OCI-LY1 (cell line): ENCODE measurements at regions not wholly inside any gene's neighbourhood (a gene's known extent, or its start where the extent isn't known, plus 50 kb on each side); places are given as distances from the start of the nearest gene placed in this dataset.

ENCODE experiments used
- H2AFZ ChIP-seq: fragments of 200-600 bp; sonication (generic), shearing (Covaris generic); 2 replicates; pipeline ENCODE4 v1.6.0; 2014; ENCODE audit warnings: antibody characterized with exemption, mild to moderate bottlenecking, low read length
- H3F3A ChIP-seq: fragments of 200-600 bp; sonication (generic), shearing (Covaris generic); 2 replicates; pipeline ENCODE4 v1.6.0; 2014; ENCODE audit warnings: mild to moderate bottlenecking, antibody characterized with exemption, low read length, moderate library complexity; ENCODE audit not compliant: insufficient read depth
- H3K27ac ChIP-seq: fragments of 200-600 bp; sonication (generic); 2 replicates; pipeline ENCODE4 v1.5.1; 2014; ENCODE audit warnings: low read length, mixed run types, mild to moderate bottlenecking, low read depth; ENCODE audit not compliant: poor library complexity, severe bottlenecking
- H3K27me3 ChIP-seq: fragments of 200-600 bp; sonication (generic); 2 replicates; pipeline ENCODE4 v1.6.0; 2014; ENCODE audit warnings: antibody characterized with exemption, mild to moderate bottlenecking, low read length, moderate library complexity; ENCODE audit not compliant: insufficient read depth
- H3K36me3 ChIP-seq: fragments of 200-600 bp; sonication (generic); 2 replicates; pipeline ENCODE4 v1.6.1; 2014; ENCODE audit warnings: mild to moderate bottlenecking, antibody characterized with exemption, low read length, moderate library complexity, mixed read lengths; ENCODE audit not compliant: insufficient read depth
- H3K4me1 ChIP-seq: fragments of 200-600 bp; sonication (generic); 2 replicates; pipeline ENCODE4 v1.5.1; 2014; ENCODE audit warnings: mild to moderate bottlenecking, low read length, moderate library complexity; ENCODE audit not compliant: insufficient read depth, severe bottlenecking
- H3K4me2 ChIP-seq: fragments of 200-600 bp; sonication (generic), shearing (Covaris generic); 2 replicates; pipeline ENCODE4 v1.6.1; 2014; ENCODE audit warnings: low read length
- H3K4me3 ChIP-seq: fragments of 200-600 bp; sonication (generic); 2 replicates; pipeline ENCODE4 v1.5.1; 2014; ENCODE audit warnings: low read length, low read depth, mild to moderate bottlenecking, mixed read lengths; ENCODE audit not compliant: poor library complexity, severe bottlenecking
- H3K79me2 ChIP-seq: fragments of 200-600 bp; shearing (Covaris generic); 2 replicates; pipeline ENCODE4 v1.6.1; 2016; ENCODE audit warnings: mixed run types, low read length, mixed read lengths; ENCODE audit not compliant: insufficient read depth
- H3K9ac ChIP-seq: fragments of 200-600 bp; sonication (generic), shearing (Covaris generic); 2 replicates; pipeline ENCODE4 v1.6.1; 2014; ENCODE audit warnings: mild to moderate bottlenecking, low read length, mixed read lengths
- H3K9me2 ChIP-seq: fragments of 200-600 bp; sonication (generic), shearing (Covaris generic); 2 replicates; pipeline ENCODE4 v1.6.1; 2014; ENCODE audit warnings: low read depth, mild to moderate bottlenecking, low read length, mixed read lengths
- H3K9me3 ChIP-seq: fragments of 200-600 bp; shearing (Covaris generic); 2 replicates; pipeline ENCODE4 v1.6.1; 2014; ENCODE audit warnings: low read length, mixed read lengths
- H4K20me1 ChIP-seq: fragments of 200-600 bp; sonication (generic), shearing (Covaris generic); 2 replicates; pipeline ENCODE4 v1.6.0; 2016; ENCODE audit warnings: mild to moderate bottlenecking, low read length; ENCODE audit not compliant: insufficient read depth
- EZH2 ChIP-seq: fragments of 200-600 bp; sonication (generic), shearing (Covaris generic); IDR thresholded peaks from 2 replicates; pipeline ENCODE4 v1.8.0; 2017; ENCODE audit warnings: borderline replicate concordance, mixed run types, mild to moderate bottlenecking, antibody characterized with exemption, low read length, moderate library complexity, mixed read lengths
- TF ChIP-seq, protein P1 (sequence below): fragments of 200-600 bp; sonication (generic), shearing (Covaris generic); IDR thresholded peaks from 2 replicates; pipeline ENCODE4 v1.5.1; 2017; ENCODE audit warnings: mild to moderate bottlenecking, antibody characterized with exemption, low read length, moderate library complexity, mixed read lengths

- H3K9ac ChIP-seq: no peak overlapping the region
- H3F3A ChIP-seq: no peaks in the 10 kb centered on the region
- no peak overlapping the region for H3K4me3 ChIP-seq
- no peak overlapping the region for H3K4me2 ChIP-seq
- H3K9me3 ChIP-seq: no peaks in the 10 kb centered on the region
- no peaks in the 10 kb centered on the region for H3K36me3 ChIP-seq
- H4K20me1 ChIP-seq: no peaks in the 10 kb centered on the region
- TF ChIP-seq, protein P1, sequence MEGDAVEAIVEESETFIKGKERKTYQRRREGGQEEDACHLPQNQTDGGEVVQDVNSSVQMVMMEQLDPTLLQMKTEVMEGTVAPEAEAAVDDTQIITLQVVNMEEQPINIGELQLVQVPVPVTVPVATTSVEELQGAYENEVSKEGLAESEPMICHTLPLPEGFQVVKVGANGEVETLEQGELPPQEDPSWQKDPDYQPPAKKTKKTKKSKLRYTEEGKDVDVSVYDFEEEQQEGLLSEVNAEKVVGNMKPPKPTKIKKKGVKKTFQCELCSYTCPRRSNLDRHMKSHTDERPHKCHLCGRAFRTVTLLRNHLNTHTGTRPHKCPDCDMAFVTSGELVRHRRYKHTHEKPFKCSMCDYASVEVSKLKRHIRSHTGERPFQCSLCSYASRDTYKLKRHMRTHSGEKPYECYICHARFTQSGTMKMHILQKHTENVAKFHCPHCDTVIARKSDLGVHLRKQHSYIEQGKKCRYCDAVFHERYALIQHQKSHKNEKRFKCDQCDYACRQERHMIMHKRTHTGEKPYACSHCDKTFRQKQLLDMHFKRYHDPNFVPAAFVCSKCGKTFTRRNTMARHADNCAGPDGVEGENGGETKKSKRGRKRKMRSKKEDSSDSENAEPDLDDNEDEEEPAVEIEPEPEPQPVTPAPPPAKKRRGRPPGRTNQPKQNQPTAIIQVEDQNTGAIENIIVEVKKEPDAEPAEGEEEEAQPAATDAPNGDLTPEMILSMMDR: no peak
- TF ChIP-seq EZH2: no peak
- no peaks in the 10 kb centered on the region for H3K27me3 ChIP-seq
- H3K4me1 ChIP-seq: no peaks in the 10 kb centered on the region
- no peaks in the 10 kb centered on the region for H3K9me2 ChIP-seq
- H3K79me2 ChIP-seq: no peaks in the 10 kb centered on the region
- H3K27ac ChIP-seq: no peak overlapping the region
- no peak overlapping the region for H2AFZ ChIP-seq
Observed at GRCh38 chr14:38330275-38330674, 74.4 kb upstream of the CLEC14A start.

DNA sequence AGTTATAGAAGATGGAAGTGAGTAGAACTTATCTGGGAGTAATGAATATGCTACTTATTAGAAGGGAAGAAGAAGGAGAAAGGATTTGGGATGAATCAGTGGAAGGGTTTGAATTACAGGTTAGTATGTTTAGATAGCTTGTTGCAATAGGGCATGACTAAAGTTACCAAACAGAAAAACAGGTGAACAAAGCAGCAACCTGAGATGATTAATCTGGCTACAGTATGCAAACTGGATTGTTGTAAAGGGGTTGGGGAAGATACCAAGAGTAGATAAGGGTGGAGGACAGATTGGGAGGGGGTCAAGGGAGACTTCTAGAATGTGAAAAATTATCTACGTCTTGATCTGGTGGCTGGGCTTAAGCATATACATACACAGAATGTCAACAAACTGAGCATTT is 73.4 kb upstream of the CLEC14A start:
- Histone ChIP-seq H4K20me1 (no peaks in the 10 kb centered on the region), H3K79me2 (no peaks in the 10 kb centered on the region), H3K27me3 (no peaks in the 10 kb centered on the region), H3K9me3 (no peaks in the 10 kb centered on the region), H3K27ac (no peak overlapping the region), H3K9me2 (no peaks in the 10 kb centered on the region), H3K36me3 (no peaks in the 10 kb centered on the region), H3K4me1 (no peaks in the 10 kb centered on the region), H3F3A (no peaks in the 10 kb centered on the region), H3K4me2 (no peak overlapping the region), H2AFZ (no peak overlapping the region), H3K4me3 (no peak overlapping the region), H3K9ac (no peak overlapping the region)
- TF ChIP-seq EZH2: no peak
- TF ChIP-seq, protein P1: no peak

DNA sequence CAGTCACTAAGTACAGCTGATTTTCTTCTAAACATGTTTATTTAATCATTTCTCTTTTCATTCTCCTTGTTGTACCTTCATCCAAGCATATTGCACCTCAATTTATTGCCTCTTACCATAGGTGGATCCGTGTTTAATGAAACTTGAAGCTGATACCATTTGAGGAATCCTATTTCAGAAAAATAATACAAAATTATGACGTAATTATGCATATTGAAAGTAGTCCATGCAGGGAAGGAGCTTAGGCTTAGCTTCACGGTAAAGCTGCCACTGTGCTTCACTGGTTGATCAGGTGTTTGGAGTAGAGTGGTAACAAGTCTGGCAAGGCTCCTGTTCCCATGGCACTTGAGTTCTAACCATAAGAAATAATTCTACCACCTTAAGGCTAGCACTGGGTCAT is 61.0 kb upstream of the CLEC14A start:
- Histone ChIP-seq H3K9me3 (no peaks in the 10 kb centered on the region), H3K9ac (no peak overlapping the region), H3K27ac (no peak overlapping the region), H3K9me2 (no peaks in the 10 kb centered on the region), H3F3A (no peaks in the 10 kb centered on the region), H4K20me1 (no peaks in the 10 kb centered on the region), H3K36me3 (no peaks in the 10 kb centered on the region), H3K4me2 (no peak overlapping the region), H3K4me3 (no peak overlapping the region), H3K79me2 (no peaks in the 10 kb centered on the region), H2AFZ (no peak overlapping the region), H3K4me1 (no peaks in the 10 kb centered on the region), H3K27me3 (no peaks in the 10 kb centered on the region)
- TF ChIP-seq, protein P1: no peak
- TF ChIP-seq EZH2: no peak
